NCI-H2196 (cell line): ENCODE measurements at regions not wholly inside any gene's neighbourhood (a gene's known extent, or its start where the extent isn't known, plus 50 kb on each side); places are given as distances from the start of the nearest gene placed in this dataset.
"Not testable (repeated sequence)": the region's sequence is repeated elsewhere in the genome, so short reads cannot be mapped to it uniquely, and the experiment has no call there.

Experiments used
- DNase-seq: peaks from one replicate; lab custom pipeline; 2025; ENCODE audit not compliant: unreplicated experiment; lab: John Stamatoyannopoulos, UW

DNA sequence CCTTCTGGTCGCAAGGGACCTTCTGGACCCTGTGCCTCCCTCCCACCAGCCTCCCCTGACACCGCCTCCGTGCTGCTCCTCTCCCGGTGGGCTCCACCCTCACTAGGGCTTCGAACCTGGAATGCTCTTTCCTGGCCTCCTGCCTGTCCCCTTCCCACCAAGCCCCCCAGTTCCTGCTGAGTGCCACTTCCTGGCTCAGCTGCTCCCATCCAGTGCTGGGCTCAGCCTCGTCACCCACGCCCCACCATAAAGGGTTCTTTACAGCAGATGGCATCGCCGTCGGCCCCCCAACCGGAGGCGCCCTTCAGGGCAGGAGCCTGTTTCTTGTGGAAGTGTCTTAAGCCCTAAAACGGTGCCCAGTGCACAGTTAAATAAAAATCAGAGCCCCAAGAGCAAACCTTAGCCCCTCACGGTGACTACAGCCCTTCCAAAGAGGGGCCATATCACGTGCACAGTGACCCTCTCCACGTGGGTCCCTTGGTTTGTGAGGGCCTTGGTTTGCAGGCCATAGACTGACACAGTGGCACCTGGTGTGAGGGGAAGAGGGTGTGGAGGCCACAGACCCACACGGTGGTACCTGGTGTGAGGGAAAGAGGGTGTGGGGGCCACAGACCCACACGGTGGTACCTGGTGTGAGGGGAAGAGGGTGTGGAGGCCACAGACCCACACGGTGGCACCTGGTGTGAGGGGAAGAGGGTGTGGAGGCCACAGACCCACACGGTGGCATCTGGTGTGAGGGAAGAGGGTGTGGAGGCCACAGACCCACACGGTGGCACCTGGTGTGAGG is 111.4 kb downstream of the METRNL start:
- DNase-seq: no peak

- no peak for DNase-seq
Measured at GRCh38 chr17:83191388-83192160, 112.2 kb downstream of the METRNL start.

DNA sequence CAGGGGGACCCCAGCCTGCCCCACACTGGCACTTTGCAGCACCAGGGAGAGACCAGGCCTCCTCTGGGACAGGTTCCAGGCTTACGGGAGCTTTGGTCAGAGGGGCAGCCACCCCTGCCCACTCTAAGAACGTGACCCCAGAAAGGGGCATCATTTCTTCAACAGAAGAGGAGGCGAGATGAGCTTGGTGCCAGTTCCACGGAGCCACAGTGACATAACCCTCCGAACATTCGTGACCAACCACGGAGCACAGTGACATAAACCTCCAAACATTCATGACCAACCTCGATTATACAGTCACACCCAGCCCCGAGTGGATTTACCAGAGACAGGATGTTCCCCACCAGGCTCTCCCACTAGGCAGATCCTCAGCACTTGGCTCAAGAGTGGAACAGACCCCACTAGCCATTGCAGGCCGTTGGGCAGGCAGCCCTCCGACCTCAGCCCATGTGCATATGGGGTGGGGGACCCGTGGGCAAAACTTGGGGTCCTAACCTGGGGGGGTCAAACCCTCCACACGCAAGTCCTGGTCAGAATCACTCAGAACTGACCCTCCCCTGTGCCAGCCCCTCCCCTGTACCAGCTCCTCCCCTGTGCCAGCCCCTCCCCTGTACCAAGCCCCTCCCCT is 112.9 kb downstream of the METRNL start:
- no peak for DNase-seq

DNA sequence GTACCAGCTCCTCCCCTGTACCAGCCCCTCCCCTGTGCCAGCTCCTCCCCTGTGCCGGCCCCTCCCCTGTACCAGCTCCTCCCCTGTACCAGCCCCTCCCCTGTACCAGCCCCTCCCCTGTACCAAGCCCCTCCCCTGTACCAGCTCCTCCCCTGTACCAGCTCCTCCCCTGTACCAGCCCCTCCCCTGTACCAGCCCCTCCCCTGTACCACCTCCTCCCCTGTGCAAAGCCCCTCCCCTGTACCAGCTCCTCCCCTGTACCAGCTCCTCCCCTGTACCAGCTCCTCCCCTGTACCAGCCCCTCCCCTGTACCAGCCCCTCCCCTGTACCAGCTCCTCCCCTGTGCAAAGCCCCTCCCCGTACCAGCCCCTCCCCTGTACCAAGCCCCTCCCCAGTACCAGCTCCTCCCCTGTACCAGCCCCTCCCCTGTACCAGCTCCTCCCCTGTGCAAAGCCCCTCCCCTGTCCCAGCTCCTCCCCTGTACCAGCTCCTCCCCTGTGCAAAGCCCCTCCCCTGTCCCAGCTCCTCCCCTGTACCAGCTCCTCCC is 113.5 kb downstream of the METRNL start:
- DNase-seq: not testable (repeated sequence)

DNA sequence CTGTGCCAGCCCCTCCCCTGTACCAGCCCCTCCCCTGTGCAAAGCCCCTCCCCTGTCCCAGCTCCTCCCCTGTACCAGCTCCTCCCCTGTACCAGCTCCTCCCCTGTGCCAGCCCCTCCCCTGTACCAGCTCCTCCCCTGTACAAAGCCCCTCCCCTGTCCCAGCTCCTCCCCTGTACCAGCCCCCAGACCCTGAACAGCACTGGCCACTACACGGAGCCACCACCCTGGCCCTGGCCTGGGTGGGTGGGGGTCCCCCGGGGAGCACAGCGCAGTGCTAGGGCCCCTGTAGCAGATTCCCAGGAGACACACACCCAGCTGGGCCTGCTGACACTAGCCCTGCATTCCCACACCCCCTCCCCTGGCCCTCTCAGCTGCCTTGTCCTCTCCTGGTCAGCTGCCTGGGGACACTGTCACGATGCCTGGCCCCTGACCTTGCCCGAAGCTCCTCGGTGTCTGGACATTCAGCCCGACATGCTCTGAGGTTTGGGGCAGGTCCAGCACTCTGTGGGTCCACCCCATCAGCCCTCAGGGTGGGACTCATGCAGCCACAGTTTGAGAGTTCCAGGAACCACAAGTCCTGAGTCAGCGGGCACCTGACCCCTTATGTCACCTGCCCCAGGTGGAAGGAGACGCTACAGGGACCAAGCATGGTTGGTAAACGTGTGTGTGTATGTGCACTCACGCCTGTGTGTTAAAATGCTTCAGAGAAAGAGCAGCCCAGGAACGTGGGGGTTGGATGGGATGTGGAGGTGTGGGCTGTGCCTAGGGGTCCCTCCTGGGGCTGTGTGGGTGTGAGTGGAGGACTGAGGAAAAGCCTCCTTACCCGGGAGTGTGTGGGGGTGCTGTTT is 114.2 kb downstream of the METRNL start:
- no peak for DNase-seq

DNA sequence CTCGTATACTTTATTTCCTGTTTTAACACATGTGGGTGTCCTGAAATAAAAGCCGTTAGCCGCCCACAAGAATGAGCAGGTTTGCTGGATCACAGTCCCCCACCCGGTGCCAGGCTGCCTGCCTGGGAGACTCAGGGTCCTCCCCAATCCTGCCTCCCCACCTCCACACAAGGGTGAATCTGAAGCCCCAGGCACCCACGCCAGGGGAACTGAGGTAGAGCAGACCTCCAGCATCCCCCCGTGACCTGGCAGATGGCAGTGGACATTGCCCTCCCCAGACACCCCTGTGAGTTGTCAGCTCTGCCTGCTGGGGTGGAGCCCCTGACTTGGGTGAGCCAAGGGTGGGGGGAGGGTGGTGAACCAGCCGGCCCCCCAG is 114.8 kb downstream of the METRNL start:
- DNase-seq: no peak

GRCh38 chr17:83194761-83195329 is 115.4 kb downstream of the METRNL start:
- no peak for DNase-seq

- DNase-seq: no peak
Measured at GRCh38 chr17:83195330-83196023, 116.1 kb downstream of the METRNL start.

- DNase-seq: no peak
Measured at GRCh38 chr17:83196024-83196365, 116.6 kb downstream of the METRNL start.

- no peak for DNase-seq
Measured at GRCh38 chr17:83196366-83196765, 117.0 kb downstream of the METRNL start.

- no peak for DNase-seq
Measured at GRCh38 chr17:83196973-83197880, 117.8 kb downstream of the METRNL start.

GRCh38 chr17:83198366-83199341 is 119.2 kb downstream of the METRNL start:
- DNase-seq: no peak

DNA sequence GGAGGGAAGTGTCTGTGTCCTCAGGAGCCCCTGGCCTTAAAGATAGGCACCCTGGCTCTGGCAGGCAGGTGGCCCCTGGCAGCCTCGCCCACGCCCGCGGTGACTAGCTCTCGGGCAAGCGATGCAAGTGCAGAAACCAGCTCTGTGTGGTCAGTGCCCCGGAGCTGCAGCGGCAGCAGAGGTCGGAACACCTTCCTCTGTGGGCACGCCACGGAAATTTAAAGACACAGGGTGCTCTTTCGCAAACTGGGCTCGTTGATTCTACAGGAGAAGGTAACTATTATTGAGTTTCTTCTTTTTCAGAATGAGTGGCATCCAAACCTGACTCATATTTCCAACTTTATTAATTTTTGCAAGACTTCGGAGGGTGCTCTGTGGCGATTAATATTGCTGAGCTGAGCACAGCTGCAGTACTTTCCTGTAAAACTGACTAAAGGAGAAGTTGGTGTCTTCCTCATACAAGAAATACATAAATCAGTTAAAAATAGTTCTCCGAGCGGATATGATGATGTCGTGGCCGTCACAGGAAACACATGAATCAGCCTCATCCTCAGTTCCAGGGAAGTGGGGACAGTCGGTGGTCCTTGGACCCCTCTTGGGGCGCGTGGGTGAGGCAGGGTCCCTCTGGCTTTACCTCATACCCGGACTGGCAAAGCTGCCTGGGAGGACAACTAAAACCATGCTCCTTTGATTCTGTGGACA is 120.2 kb downstream of the METRNL start:
- no peak for DNase-seq

GRCh38 chr17:83200231-83200699 is 120.9 kb downstream of the METRNL start:
- DNase-seq: no peak

DNA sequence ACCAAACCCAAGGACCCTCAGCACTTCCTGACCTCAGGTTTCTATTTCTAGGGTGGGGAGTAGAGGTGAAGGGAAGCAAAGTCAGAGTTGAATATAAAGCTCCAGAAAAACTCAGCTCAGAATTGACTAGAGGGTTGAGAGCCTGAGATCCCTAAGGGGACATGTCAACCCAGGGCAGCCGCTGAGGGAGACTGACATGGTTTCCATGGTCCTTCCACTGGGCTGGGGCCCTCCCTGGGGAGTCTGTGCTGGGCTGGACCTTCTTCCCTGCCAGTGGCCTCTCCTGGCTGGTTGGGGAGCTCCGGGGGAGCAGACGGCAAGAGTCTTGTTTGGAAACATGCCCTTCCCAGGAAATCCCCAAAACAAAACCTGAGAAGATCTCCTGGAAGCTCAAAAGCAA is 121.3 kb downstream of the METRNL start:
- DNase-seq: no peak

DNA sequence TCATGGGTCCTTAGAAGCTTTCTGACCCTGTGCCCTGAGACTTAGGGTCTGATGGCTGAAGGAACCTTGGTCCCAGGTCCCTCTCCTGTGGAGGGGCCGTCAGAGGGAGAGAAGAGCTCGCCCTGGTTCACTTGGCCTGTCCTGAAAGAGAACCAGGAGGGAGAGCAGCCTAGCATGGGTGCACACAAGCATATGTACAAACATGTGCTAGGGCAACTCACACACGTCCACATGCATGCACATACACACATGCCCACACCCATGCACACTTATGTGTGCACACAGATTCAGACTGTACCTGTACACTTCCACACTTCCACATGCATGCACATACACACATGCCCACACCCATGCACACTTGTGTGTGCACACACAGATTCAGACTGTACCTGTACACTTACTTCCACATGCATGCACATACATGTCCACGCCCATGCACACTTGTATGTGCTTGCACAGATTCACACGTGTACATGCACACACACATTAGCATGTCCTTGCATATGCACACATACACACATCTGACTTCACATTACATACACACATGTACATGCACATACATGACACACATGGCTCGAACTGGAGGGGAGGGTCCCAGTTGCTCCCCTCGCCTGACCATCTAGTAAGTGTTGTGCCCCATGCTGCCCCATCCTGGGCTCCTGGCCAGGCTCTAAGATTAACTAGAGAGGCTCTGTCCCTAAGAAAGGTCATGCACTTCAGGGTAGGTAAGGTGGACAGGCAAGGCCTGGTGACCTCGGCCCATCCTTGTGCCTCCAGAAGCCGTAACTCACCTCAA is 122.0 kb downstream of the METRNL start:
- no peak for DNase-seq
